Activated naive CD8-positive, alpha-beta T cell treated with anti-CD3 and anti-CD28 coated beads, Interleukin-2, amount 50 U/mL, for 24 hours (primary cell): ENCODE measurements at regions not wholly inside any gene's neighbourhood (a gene's known extent, or its start where the extent isn't known, plus 50 kb on each side); places are given as distances from the start of the nearest gene placed in this dataset.

Experiments used
- ATAC-seq: fragments of 150-1000 bp; cut with Tn5 transposase; one replicate; pipeline ENCODE4 v1.10.0; 2021
- DNase-seq: peaks from one replicate; pipeline ENCODE4 v3.0.0; 2021
- H3K27ac Mint-ChIP-seq: one replicate; pipeline ENCODE4 v1.8.0; 2021; ENCODE audit warnings: mild to moderate bottlenecking, mixed read lengths
- H3K27me3 Mint-ChIP-seq: one replicate; pipeline ENCODE4 v1.8.0; 2021; ENCODE audit warnings: mixed read lengths
- H3K36me3 Mint-ChIP-seq: one replicate; pipeline ENCODE4 v1.8.0; 2021; ENCODE audit warnings: low read depth, mixed read lengths
- H3K4me1 Mint-ChIP-seq: one replicate; pipeline ENCODE4 v1.8.0; 2021; ENCODE audit warnings: mixed read lengths
- H3K4me3 Mint-ChIP-seq: one replicate; pipeline ENCODE4 v1.8.0; 2021; ENCODE audit warnings: mild to moderate bottlenecking, moderate library complexity, mixed read lengths
- H3K9me3 Mint-ChIP-seq: one replicate; pipeline ENCODE4 v1.8.0; 2021; ENCODE audit warnings: mixed read lengths

GRCh38 chr2:8622924-8623465 lies 58.9 kb upstream of the ID2 start:
- H3K4me1 Mint-ChIP-seq: no peaks in the 10 kb centered on the region
- no peak overlapping the region for H3K4me3 Mint-ChIP-seq
- H3K27me3 Mint-ChIP-seq: peaks cover 7% of the 10 kb centered on the region
- ATAC-seq (no peak), DNase-seq (no peak)
- no peaks in the 10 kb centered on the region for H3K9me3 Mint-ChIP-seq
- peaks cover 2% of the 10 kb centered on the region for H3K36me3 Mint-ChIP-seq
- no peak overlapping the region for H3K27ac Mint-ChIP-seq

GRCh38 chr2:8623576-8623957 lies 58.3 kb upstream of the ID2 start:
- Mint-ChIP-seq H3K4me1 (no peaks in the 10 kb centered on the region), H3K4me3 (no peak overlapping the region), H3K27me3 (peaks cover 7% of the 10 kb centered on the region), H3K27ac (no peak overlapping the region), H3K9me3 (no peaks in the 10 kb centered on the region), H3K36me3 (peaks cover 2% of the 10 kb centered on the region)
- DNase-seq (no peak), ATAC-seq (no peak)

- ATAC-seq: no peak
- Mint-ChIP-seq H3K4me3 (no peak overlapping the region), H3K27ac (no peak overlapping the region)
Measured at GRCh38 chr2:8623958-8624591, 57.8 kb upstream of the ID2 start.

GRCh38 chr2:8624855-8625398 lies 56.9 kb upstream of the ID2 start:
- no peak for ATAC-seq
- Mint-ChIP-seq H3K4me3 (no peak overlapping the region), H3K36me3 (peaks cover 2% of the 10 kb centered on the region), H3K27ac (peak overlapping the region; percentile 5), H3K9me3 (no peaks in the 10 kb centered on the region), H3K27me3 (peaks cover 5% of the 10 kb centered on the region), H3K4me1 (peaks cover 2% of the 10 kb centered on the region)
- no peak for DNase-seq

More at GRCh38 chr2:8623958-8624591, 57.8 kb upstream of the ID2 start:
- H3K4me1 Mint-ChIP-seq: peaks cover 2% of the 10 kb centered on the region
- DNase-seq: no peak
- H3K27me3 Mint-ChIP-seq: peaks cover 7% of the 10 kb centered on the region
- H3K9me3 Mint-ChIP-seq: no peaks in the 10 kb centered on the region
- peaks cover 2% of the 10 kb centered on the region for H3K36me3 Mint-ChIP-seq

- Mint-ChIP-seq H3K4me1 (peaks cover 2% of the 10 kb centered on the region), H3K4me3 (no peak overlapping the region), H3K36me3 (peaks cover 2% of the 10 kb centered on the region), H3K27me3 (no peaks in the 10 kb centered on the region), H3K9me3 (no peaks in the 10 kb centered on the region), H3K27ac (peak overlapping the region; percentile 5)
- no peak for DNase-seq
- no peak for ATAC-seq
Measured at GRCh38 chr2:8625399-8626300, 56.2 kb upstream of the ID2 start.

- Mint-ChIP-seq H3K4me1 (peaks cover 2% of the 10 kb centered on the region), H3K27me3 (no peaks in the 10 kb centered on the region), H3K4me3 (no peak overlapping the region), H3K9me3 (no peaks in the 10 kb centered on the region), H3K36me3 (no peaks in the 10 kb centered on the region), H3K27ac (peak overlapping the region; percentile 12)
- DNase-seq: no peak
- no peak for ATAC-seq
Measured at GRCh38 chr2:8626572-8626971, 55.3 kb upstream of the ID2 start.

GRCh38 chr2:8627019-8627691 lies 54.7 kb upstream of the ID2 start:
- peaks cover 2% of the 10 kb centered on the region for H3K4me1 Mint-ChIP-seq
- H3K36me3 Mint-ChIP-seq: no peaks in the 10 kb centered on the region
- H3K4me3 Mint-ChIP-seq: no peak overlapping the region
- no peaks in the 10 kb centered on the region for H3K9me3 Mint-ChIP-seq
- no peaks in the 10 kb centered on the region for H3K27me3 Mint-ChIP-seq
- no peak for ATAC-seq
- no peak for DNase-seq
- peak overlapping the region; percentile 12 for H3K27ac Mint-ChIP-seq

- Mint-ChIP-seq H3K4me1 (peaks cover 2% of the 10 kb centered on the region), H3K9me3 (no peaks in the 10 kb centered on the region), H3K4me3 (no peak overlapping the region), H3K36me3 (no peaks in the 10 kb centered on the region), H3K27ac (no peak overlapping the region), H3K27me3 (no peaks in the 10 kb centered on the region)
- no peak for ATAC-seq
- no peak for DNase-seq
Measured at GRCh38 chr2:8627692-8628085, 54.2 kb upstream of the ID2 start.

GRCh38 chr2:8628179-8628865 lies 53.5 kb upstream of the ID2 start:
- no peaks in the 10 kb centered on the region for H3K36me3 Mint-ChIP-seq
- no peak overlapping the region for H3K27ac Mint-ChIP-seq
- H3K4me3 Mint-ChIP-seq: no peak overlapping the region
- no peak for DNase-seq
- no peak for ATAC-seq
- H3K4me1 Mint-ChIP-seq: peaks cover 2% of the 10 kb centered on the region
- no peaks in the 10 kb centered on the region for H3K9me3 Mint-ChIP-seq
- H3K27me3 Mint-ChIP-seq: no peaks in the 10 kb centered on the region

GRCh38 chr2:8628866-8629209 lies 53.0 kb upstream of the ID2 start:
- Mint-ChIP-seq H3K4me1 (peaks cover 7% of the 10 kb centered on the region), H3K27me3 (no peaks in the 10 kb centered on the region), H3K27ac (no peak overlapping the region), H3K4me3 (no peak overlapping the region), H3K9me3 (no peaks in the 10 kb centered on the region), H3K36me3 (no peaks in the 10 kb centered on the region)
- DNase-seq (no peak), ATAC-seq (no peak)

- Mint-ChIP-seq H3K27ac (no peak overlapping the region), H3K36me3 (no peaks in the 10 kb centered on the region), H3K4me3 (no peak overlapping the region), H3K27me3 (no peaks in the 10 kb centered on the region), H3K9me3 (no peaks in the 10 kb centered on the region), H3K4me1 (peaks cover 11% of the 10 kb centered on the region)
- DNase-seq (no peak), ATAC-seq (no peak)
Measured at GRCh38 chr2:8629402-8629801, 52.5 kb upstream of the ID2 start.

- Mint-ChIP-seq H3K9me3 (no peaks in the 10 kb centered on the region), H3K27me3 (no peaks in the 10 kb centered on the region), H3K4me1 (peaks cover 15% of the 10 kb centered on the region), H3K4me3 (no peak overlapping the region), H3K27ac (no peak overlapping the region), H3K36me3 (no peaks in the 10 kb centered on the region)
- DNase-seq (no peak), ATAC-seq (no peak)
Measured at GRCh38 chr2:8630676-8631464, 51.0 kb upstream of the ID2 start.

- H3K4me3 Mint-ChIP-seq: no peak overlapping the region
- H3K27ac Mint-ChIP-seq: no peak overlapping the region
- no peaks in the 10 kb centered on the region for H3K9me3 Mint-ChIP-seq
- no peak for DNase-seq
- H3K27me3 Mint-ChIP-seq: no peaks in the 10 kb centered on the region
- H3K36me3 Mint-ChIP-seq: no peaks in the 10 kb centered on the region
- H3K4me1 Mint-ChIP-seq: peaks cover 16% of the 10 kb centered on the region
- ATAC-seq: no peak
Measured at GRCh38 chr2:8631465-8632005, 50.3 kb upstream of the ID2 start.
